AG08395 (cell line): ENCODE measurements at regions not wholly inside any gene's neighbourhood (a gene's known extent, or its start where the extent isn't known, plus 50 kb on each side); places are given as distances from the start of the nearest gene placed in this dataset.

Source experiments
- DNase-seq: peaks from one replicate; pipeline ENCODE4 v3.0.0; 2012; ENCODE audit warnings: mixed read lengths, low spot score

GRCh38 chr2:42897358-42897757 lies 105.0 kb upstream of the HAAO start:
- DNase-seq = no peak

DNA sequence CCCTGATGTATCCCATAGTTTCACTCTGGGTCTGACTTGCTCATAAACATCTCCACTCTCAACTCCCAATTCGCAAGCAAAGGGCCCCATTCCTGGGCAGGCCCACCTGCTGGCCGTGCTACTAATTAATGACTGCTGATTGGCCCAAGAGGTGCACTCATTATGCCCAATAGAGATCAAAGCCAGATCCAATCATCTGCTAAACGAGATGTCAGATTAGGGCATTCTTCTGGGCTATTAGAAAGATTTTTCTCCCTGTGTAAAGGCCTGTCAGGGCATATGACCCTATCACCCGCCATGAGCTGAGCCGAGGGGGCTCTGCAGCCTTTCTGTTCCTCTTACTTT lies 103.4 kb upstream of the HAAO start:
- DNase-seq = no peak

GRCh38 chr2:42895134-42895790 lies 102.9 kb upstream of the HAAO start:
- DNase-seq = no peak

- DNase-seq = no peak
These were observed 100.8 kb upstream of the HAAO start for GRCh38 chr2:42893047-42893758.

DNA sequence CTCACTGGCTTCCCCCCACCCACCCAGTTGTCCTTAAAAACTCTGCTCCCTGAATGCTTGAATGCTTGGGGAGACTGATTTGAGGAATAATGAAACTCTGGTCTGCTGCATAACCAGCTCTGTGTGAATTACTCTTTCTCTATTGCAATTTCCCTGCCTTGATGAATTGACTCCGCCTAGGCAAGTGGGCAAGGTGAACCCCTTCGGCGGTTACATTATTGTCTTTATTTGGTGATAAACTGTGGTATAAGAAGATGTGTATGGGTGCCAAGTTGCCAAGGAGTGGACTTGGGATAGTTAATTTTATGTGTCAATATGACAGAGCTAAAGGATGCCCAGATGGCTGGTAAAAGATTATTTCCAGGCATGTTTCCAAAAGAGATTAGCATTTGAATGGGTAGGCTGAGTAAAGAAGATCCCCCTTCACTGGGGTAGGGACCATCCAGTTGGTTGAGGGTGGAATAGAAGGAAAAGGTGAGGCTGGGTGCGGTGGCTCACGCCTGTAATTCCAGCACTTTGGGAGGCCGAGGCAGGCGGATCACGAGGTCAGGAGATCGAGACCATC lies 98.5 kb upstream of the HAAO start:
- DNase-seq = no peak

- DNase-seq = peak; percentile 41
These were observed 96.2 kb upstream of the HAAO start for GRCh38 chr2:42888321-42889245.

GRCh38 chr2:42886921-42887320 lies 94.5 kb upstream of the HAAO start:
- DNase-seq = no peak

GRCh38 chr2:42882756-42883155 lies 90.4 kb upstream of the HAAO start:
- DNase-seq = no peak

- DNase-seq = no peak
These were observed 89.3 kb upstream of the HAAO start for GRCh38 chr2:42881732-42882131.

DNA sequence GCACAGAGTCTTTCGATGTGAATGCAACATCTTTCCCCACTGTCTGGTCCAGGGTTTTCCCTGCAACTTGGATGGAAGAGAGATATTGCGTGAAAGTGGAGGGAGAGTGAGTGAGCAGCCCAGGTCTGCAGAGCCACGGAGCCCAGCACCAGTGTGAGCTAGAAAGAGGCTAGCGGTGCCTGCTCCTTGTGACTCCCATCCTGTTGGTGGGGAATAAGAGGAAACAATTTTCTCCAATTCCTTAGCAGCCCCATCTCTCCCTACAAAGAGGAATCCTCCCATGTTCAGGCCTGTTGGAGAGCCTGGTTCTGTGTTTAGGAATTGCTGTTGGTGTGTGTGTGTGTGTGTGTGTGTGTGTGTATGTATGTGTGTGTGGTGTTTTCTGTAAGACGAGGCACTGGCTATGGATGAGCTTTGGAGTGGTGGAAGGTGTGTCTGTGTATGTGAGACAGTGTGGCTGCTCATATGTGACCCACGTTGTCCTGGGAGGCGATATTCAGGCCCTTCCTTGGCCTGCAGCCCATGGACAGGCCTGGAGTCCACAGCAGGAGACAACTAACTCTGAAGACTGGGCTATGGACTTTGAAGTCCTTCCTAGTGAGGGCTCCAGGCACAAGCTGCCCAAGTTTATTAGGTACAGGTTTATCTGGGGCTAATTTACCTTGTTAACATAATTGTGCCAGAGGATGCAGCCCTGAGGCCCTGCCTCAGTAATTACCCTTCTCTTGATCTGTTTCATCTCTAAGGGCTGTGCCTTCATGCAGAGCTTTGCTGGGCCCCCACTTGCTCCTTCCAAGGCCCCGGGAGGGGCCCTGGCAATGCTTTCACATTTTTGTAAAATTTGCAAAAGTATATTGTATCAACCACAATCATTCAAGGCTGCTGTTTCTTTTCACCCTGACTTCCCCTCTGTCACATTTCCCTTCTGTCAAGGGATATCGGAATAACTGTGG lies 88.6 kb upstream of the HAAO start:
- DNase-seq = no peak

GRCh38 chr2:42879913-42880737 lies 87.7 kb upstream of the HAAO start:
- DNase-seq = no peak

DNA sequence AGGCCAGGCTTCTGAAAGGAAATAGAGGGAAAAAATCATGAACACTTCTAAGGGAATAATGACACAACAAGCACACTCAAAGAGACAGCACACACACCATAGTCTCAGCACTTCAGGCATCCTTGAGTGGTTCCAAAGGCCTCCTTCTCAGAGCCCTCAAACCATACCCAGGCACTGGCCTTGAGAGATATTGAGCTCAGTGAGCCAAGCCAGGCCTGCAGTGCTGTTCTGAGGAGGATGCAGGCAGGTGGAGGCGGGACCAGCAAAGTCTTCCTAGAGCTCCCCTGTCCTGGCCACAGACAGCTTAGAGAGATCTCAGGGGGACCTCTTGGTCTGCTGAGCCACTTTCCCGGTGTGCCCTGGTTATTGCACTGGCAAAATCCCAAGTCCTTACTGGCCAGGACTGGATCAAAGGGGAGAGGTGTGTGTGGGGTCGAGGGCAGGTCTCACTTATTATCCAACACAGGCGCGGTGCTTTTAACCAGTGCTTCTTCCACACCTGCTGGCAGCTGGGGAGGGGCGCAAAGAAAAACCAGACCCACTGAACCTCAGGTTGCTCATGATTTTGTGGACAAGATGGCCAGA lies 86.8 kb upstream of the HAAO start:
- no peak for DNase-seq

- DNase-seq = no peak
These were observed 86.2 kb upstream of the HAAO start for GRCh38 chr2:42878581-42878980.

GRCh38 chr2:42877936-42878335 lies 85.6 kb upstream of the HAAO start:
- no peak for DNase-seq

- no peak for DNase-seq
These were observed 85.1 kb upstream of the HAAO start for GRCh38 chr2:42877511-42877910.

GRCh38 chr2:42876326-42876751 lies 84.0 kb upstream of the HAAO start:
- no peak for DNase-seq

- DNase-seq = no peak
These were observed 83.5 kb upstream of the HAAO start for GRCh38 chr2:42875880-42876279.

GRCh38 chr2:42874949-42875801 lies 82.8 kb upstream of the HAAO start:
- no peak for DNase-seq

DNA sequence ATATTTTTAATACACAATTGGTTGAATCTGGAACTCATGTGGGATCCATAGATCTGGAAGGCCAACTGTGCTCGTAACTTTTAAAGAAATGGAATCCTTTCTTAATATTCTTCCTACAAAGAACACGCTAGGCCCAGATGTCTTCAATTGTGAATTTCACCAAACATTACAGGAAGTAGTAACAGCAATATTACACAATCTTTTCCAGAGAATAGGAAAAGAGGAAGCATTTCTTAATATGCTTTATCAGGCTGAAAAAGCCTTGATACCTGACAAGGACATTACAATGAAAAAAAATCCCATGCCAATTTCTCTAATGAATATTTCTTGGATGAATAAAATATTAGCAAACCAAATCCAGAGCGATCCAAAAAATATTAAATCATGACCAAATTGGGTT lies 80.3 kb upstream of the HAAO start:
- DNase-seq = peak; percentile 50
